PC-9 (cell line): ENCODE measurements at regions not wholly inside any gene's neighbourhood (a gene's known extent, or its start where the extent isn't known, plus 50 kb on each side); places are given as distances from the start of the nearest gene placed in this dataset.

Experiments
- BruUV-seq: library from RNA; stranded (reverse); fragments of 400-500 nt; replicated peaks from 2 replicates; lab custom pipeline; 2021; lab: Mats Ljungman, UMichigan
- CTCF ChIA-PET: fragments of 300-600 bp; sonication (Branson Sonifier 250); formaldehyde crosslinking; loops from one replicate; lab custom pipeline; 2022; ENCODE audit warnings: antibody characterized with exemption; lab: Charles Lee
- POLR2A ChIA-PET: fragments of 300-600 bp; sonication (Branson Sonifier 250); formaldehyde crosslinking; loops from one replicate; lab custom pipeline; 2022; ENCODE audit warnings: antibody characterized with exemption; ENCODE audit not compliant: unreplicated experiment; lab: Charles Lee
- DNase-seq, 2 experiments: peaks; one replicate each; pipeline versions ENCODE4 v3.0.0 to v3.0.0-alpha.2; 2015 to 2022; ENCODE audit warnings: mixed read lengths in 1 of 2
- H2AFZ ChIP-seq: fragments of 200-600 bp; sonication (generic); 2 replicates; pipeline ENCODE4 v1.8.1; 2017; ENCODE audit warnings: antibody characterized with exemption
- H3F3A ChIP-seq: fragments of 200-600 bp; sonication (generic); 2 replicates; pipeline ENCODE4 v1.8.1; 2017; ENCODE audit warnings: antibody characterized with exemption, mild to moderate bottlenecking, low read depth; ENCODE audit not compliant: insufficient read depth
- H3K27ac ChIP-seq: fragments of 200-600 bp; sonication (generic); 2 replicates; pipeline ENCODE4 v1.6.1; 2016; ENCODE audit warnings: mixed run types
- H3K27me3 ChIP-seq: fragments of 200-600 bp; sonication (generic); 2 replicates; pipeline ENCODE4 v1.6.1; 2016; ENCODE audit warnings: low read depth, mixed run types; ENCODE audit not compliant: insufficient read depth
- H3K36me3 ChIP-seq: fragments of 200-600 bp; sonication (generic); 2 replicates; pipeline ENCODE4 v1.6.1; 2016; ENCODE audit warnings: low read depth, mixed run types
- H3K4me1 ChIP-seq: fragments of 200-600 bp; sonication (generic); replicated peaks from 2 replicates; pipeline ENCODE4 v1.6.1; 2016; ENCODE audit warnings: mixed run types; ENCODE audit not compliant: insufficient read depth
- H3K4me2 ChIP-seq: fragments of 200-600 bp; sonication (generic); 2 replicates; pipeline ENCODE4 v1.6.1; 2017; ENCODE audit warnings: mixed run types
- H3K4me3 ChIP-seq: fragments of 200-600 bp; sonication (generic); 2 replicates; pipeline ENCODE4 v1.6.1; 2016; ENCODE audit warnings: mixed run types
- H3K79me2 ChIP-seq: fragments of 200-600 bp; sonication (generic); 2 replicates; pipeline ENCODE4 v1.6.1; 2017; ENCODE audit warnings: low read depth, mixed run types
- H3K9me2 ChIP-seq: fragments of 200-600 bp; sonication (generic); 2 replicates; pipeline ENCODE4 v1.8.1; 2017; ENCODE audit warnings: mild to moderate bottlenecking; ENCODE audit not compliant: insufficient read depth
- H3K9me3 ChIP-seq: fragments of 200-600 bp; sonication (generic); 2 replicates; pipeline ENCODE4 v1.8.1; 2016; ENCODE audit warnings: low read depth; ENCODE audit not compliant: insufficient read depth
- H4K20me1 ChIP-seq: fragments of 200-600 bp; sonication (generic); 2 replicates; pipeline ENCODE4 v1.8.1; 2017; ENCODE audit not compliant: insufficient read depth
- CTCF ChIP-seq: fragments of 200-600 bp; sonication (generic); conservative IDR thresholded peaks from 2 replicates; pipeline ENCODE4 v1.6.1; 2017; ENCODE audit warnings: mixed run types, antibody characterized with exemption, mild to moderate bottlenecking, moderate library complexity
- EZH2 ChIP-seq: fragments of 200-600 bp; sonication (generic); IDR thresholded peaks from 2 replicates; pipeline ENCODE4 v1.8.0; 2017; ENCODE audit warnings: antibody characterized with exemption, low read depth
- intact Hi-C: fragments of 100-400 bp; cut with micrococcal nuclease; formaldehyde crosslinking; loops from one replicate; pipeline ENCODE4 v1.10.0; 2022; ENCODE audit not compliant: unreplicated experiment

DNA sequence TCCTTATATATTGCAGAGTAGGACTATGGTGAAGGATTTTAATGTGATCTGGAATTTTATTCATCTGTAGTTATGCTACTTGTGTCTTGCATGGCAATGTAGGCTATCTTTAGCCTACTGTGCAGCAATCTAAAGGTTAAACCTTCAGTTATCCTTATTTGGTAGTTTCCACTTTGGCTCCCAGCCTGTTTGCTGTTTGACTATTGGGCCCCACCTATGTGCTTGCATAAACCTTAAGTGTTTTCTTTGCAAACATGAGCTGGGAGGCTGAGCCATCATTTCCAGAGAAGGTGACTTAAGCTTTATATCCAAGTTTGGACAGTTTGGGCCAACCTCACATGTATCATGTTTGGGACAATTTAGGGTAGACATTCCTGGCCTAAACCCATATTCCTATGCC is 537.5 kb downstream of the BTBD3 start:
- no peaks in the 10 kb centered on the region for H3K36me3 ChIP-seq
- no peaks in the 10 kb centered on the region for H3K79me2 ChIP-seq
- H4K20me1 ChIP-seq = no peaks in the 10 kb centered on the region
- no peaks in the 10 kb centered on the region for H3K9me3 ChIP-seq
- ChIA-PET CTCF (no interaction called here), POLR2A (no interaction called here)
- intact Hi-C loops = no loop called here
- H3K4me2 ChIP-seq = no peak overlapping the region
- BruUV-seq = no TSS peak
- H3K4me1 ChIP-seq = no peaks in the 10 kb centered on the region
- no peak for TF ChIP-seq EZH2
- no peak for TF ChIP-seq CTCF
- no peak overlapping the region for H3K4me3 ChIP-seq
- H3K27ac ChIP-seq = no peak overlapping the region
- H2AFZ ChIP-seq = no peak overlapping the region
- H3F3A ChIP-seq = no peaks in the 10 kb centered on the region
- DNase-seq = no peak
- H3K27me3 ChIP-seq = no peaks in the 10 kb centered on the region
- no peaks in the 10 kb centered on the region for H3K9me2 ChIP-seq

GRCh38 chr20:12458241-12458640 is 540.5 kb downstream of the BTBD3 start:
- ChIA-PET POLR2A (no interaction called here), CTCF (no interaction called here)
- H3K9me2 ChIP-seq = no peaks in the 10 kb centered on the region
- H4K20me1 ChIP-seq = no peaks in the 10 kb centered on the region
- H3K9me3 ChIP-seq = no peaks in the 10 kb centered on the region
- no peak overlapping the region for H3K4me3 ChIP-seq
- TF ChIP-seq EZH2 (no peak), CTCF (no peak)
- no peak overlapping the region for H2AFZ ChIP-seq
- no TSS peak for BruUV-seq
- no peaks in the 10 kb centered on the region for H3F3A ChIP-seq
- no peak overlapping the region for H3K4me2 ChIP-seq
- H3K27ac ChIP-seq = no peak overlapping the region
- no peaks in the 10 kb centered on the region for H3K4me1 ChIP-seq
- no peak for DNase-seq
- no peaks in the 10 kb centered on the region for H3K27me3 ChIP-seq
- intact Hi-C loops = no loop called here
- no peaks in the 10 kb centered on the region for H3K79me2 ChIP-seq
- no peaks in the 10 kb centered on the region for H3K36me3 ChIP-seq

DNA sequence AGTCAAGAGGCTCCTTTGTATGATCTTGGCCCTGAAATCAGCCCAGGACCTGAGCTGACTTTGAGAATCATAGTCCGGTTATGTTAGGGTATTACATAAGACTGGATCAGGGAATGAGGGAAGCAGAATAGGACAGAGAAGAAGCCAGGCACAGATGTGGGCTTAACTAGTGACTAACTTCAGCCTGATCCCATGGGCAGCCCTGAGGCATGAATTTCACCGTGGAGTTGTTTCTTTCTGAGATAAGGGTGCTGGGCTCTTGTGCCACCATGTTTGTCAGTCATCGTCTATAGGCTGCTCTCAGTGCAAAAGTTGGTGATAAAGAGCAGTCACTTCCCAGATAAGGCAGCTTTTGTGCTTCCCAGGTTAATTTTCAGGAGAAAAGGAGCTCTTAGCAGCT is 544.7 kb upstream of the SPTLC3 start:
- H3K27ac ChIP-seq = no peak overlapping the region
- ChIA-PET POLR2A (no interaction called here), CTCF (no interaction called here)
- H3K4me1 ChIP-seq = no peaks in the 10 kb centered on the region
- no peaks in the 10 kb centered on the region for H3K27me3 ChIP-seq
- DNase-seq = no peak
- no peak overlapping the region for H2AFZ ChIP-seq
- H4K20me1 ChIP-seq = no peaks in the 10 kb centered on the region
- H3K4me3 ChIP-seq = no peak overlapping the region
- intact Hi-C loops = no loop called here
- H3K36me3 ChIP-seq = no peaks in the 10 kb centered on the region
- no peak for TF ChIP-seq CTCF
- no peak for TF ChIP-seq EZH2
- no peaks in the 10 kb centered on the region for H3K9me3 ChIP-seq
- no peaks in the 10 kb centered on the region for H3F3A ChIP-seq
- no peaks in the 10 kb centered on the region for H3K79me2 ChIP-seq
- no peak overlapping the region for H3K4me2 ChIP-seq
- H3K9me2 ChIP-seq = no peaks in the 10 kb centered on the region
- BruUV-seq = no TSS peak
